Amniotic epithelial cell (primary cell): ENCODE measurements at regions not wholly inside any gene's neighbourhood (a gene's known extent, or its start where the extent isn't known, plus 50 kb on each side); places are given as distances from the start of the nearest gene placed in this dataset.

Experiments
- DNase-seq: peaks from one replicate; pipeline ENCODE4 v3.0.0-alpha.2; 2010; ENCODE audit warnings: low read depth

DNA sequence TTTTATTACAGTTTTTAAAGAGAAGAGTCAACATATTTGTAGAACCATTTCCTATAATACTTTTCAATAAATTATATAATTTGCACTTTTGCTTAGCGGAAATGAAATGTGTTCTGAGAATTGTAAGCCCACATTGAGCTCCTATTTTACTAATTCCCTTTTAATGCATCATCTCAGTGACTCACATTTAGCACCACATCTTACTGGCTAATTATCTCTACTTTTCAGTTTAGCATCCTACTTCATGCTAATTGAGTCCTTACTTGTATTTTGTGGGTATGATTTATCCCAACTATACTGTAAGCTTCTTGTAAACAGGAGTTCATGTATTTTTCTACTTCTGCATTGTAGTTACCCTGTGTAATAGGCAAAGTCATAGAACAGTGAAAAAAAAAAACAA lies 67.5 kb downstream of the TMX1 start:
- DNase-seq = no peak

DNA sequence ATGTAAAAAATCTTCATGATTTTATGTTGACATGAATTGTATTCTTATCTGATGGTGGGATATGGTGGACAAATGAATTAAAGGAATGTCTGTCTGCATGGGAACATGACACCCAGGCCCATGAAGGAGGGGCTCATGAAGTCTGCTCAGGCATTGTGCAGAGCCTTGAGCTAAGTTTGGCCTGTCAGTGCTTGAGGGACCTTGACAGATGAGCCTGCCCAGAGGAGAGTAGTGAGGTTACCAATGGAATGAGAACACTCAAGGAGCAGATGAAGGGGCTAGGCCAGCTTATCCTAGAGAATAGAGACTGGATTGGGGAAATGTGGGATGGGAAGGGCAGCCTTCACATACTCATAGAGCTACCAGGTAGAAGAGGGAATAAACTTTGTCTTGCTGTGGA lies 68.8 kb downstream of the TMX1 start:
- no peak for DNase-seq

DNA sequence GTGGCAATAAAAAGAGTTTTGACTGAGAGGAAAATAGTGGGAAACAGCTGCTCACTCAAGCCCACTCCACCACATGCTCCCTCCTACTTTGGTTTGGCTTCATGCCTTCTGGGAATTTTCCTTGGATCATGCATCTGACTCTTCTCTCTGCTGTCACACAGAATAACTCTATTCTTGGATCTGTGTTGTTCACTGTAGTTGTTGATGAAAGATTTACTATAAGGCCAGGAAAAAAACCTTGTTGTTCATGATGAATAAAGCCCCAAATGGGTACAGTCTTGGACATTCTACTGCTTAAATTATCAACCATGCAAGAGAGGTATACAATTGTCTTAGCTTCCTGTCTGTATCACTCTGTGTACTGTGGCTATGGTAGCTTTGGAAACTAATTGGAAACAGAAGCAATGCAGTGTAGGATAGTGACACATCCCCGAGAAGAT lies 70.5 kb downstream of the TMX1 start:
- DNase-seq = peak; percentile 57

DNA sequence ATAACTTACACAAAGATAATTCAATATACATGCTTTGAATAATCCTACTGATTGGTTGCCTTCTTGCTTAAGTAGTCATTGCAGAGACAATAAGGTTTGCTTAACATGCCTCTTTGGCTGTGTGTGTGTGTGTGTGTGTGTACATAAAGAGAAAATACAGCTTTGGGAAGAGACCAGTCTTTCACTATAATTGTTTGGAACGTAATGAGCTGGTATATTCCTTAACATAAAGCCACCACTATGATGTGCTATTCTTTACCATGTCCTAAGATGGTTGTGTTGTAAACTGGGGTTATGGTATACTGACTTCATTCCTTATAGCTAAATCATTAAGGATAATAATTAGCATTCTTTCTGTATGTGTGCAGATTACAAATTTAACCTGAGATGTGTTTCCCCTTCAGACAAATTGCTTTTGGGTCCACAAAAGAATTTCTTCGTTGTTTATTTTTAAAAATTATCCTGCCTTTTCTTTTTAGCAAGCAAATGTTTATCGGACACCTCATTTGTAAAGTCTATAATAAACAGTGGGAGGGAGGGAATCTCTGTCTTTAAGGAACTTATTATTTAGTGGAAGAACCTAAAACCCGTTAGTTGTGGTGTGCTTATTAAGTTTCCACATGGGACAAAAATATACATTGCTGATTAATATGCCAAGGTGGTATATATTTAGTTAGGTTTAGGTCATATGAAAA lies 74.4 kb downstream of the TMX1 start:
- DNase-seq = no peak

DNA sequence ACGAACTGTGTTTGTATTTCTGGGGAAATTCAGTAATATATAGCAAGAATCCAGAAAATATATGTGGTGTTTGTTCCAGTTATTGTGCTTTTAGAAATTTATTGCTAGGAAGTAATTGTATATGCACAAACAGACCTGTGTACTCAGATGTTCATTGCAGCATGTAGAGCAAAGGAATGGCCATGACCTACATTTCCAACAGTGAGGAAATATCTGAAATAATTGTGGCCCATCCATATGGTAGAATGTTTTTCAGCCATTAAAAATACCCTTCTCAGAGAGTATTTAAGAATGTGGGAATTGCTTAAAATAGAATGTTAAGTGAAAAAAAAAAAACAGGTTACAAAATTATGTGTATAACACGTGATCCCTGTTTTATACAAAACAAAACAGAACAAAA lies 77.3 kb downstream of the TMX1 start:
- DNase-seq = peak; percentile 77

DNA sequence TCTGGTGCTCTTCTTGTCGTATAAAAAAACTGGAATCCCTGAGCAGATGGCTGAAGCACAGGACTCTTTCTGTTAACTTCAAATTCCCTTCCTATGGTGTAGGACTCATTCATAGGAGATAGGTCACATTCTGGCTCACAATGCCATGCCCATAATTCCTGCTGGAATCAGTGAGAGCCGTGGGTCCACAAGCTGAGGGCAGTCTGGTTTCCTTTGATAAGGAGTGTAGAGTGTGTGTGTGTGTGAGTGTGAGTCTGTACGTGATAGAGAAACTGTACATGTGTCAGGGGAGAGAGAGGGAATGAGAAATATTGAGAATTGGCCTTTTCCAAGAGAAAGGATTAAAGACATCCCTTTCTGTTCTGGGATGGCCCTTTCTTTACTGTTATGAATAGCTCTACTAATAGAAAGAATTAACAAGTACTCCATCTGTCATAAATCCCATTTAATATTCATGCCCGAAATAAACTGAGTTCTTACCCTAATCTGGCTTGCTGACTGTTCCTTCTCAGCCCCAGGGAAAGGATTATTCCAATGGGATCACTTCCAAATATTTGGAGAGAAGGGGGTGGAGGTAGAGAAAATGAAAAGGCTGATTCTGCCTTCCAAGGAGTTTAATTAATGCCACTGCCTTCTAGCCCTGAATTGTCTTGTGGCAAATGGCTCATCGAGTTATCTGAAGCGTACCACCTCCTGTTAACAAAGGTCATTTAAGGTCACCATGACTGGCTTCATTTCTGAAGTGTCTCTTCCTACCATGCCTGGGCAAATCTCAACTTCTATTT lies 79.0 kb downstream of the TMX1 start:
- DNase-seq = no peak

DNA sequence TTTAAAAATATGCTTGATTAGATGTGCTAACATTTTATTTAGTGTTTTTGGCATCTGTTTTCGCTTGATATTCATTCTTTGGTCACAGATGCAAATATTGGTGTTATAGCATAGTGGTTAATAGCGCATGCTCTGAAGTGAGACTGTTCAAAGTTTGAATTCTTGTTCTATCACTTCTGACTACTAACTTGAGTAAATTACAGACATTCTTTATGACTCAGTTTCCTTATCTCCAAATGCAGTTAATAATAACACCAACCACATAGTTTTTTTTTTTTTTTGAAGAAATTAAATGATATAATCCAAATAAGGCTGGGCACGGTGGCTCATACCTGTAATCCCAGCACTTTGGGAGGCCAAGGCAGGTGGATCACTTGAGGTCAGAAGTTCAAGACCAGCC lies 81.0 kb downstream of the TMX1 start:
- peak; percentile 48 for DNase-seq

DNA sequence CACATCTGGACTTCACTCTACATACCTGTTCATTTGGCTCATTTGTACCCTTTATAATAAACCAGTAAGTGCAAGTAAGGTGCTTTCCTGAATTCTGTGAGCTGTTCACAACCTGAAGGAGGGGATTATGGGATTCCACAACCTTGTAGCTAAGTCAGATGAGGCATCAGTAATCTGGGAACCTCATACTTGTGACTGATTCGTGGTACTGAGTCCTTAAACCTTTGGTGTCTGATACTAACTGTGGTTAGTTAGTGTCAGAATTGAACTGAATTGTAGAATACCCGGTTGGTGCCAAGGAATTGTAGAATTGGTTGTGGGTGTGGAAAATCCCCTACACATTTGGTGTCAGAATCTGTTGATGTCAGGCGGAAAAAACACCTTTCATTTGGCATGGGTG lies 83.4 kb downstream of the TMX1 start:
- no peak for DNase-seq

DNA sequence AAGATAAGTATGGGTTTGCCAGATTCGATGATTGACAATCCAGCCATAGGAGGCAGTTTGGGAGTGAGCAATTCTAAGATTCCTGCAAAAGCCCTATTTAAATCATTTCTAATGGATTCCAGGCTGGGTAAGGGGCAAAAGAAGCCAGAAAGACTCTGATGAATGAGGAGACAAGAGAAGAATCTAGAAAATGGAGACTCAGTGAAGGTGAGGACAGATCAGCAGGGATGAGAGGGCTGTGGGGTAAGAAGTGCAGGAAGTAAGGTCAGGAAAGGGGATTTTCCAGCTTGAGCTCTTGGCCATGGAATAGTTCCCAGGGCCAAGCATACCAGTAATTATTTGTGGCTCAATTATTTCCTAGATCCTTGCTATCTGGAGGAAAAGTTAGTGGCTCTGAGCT lies 87.3 kb downstream of the TMX1 start:
- DNase-seq = no peak

DNA sequence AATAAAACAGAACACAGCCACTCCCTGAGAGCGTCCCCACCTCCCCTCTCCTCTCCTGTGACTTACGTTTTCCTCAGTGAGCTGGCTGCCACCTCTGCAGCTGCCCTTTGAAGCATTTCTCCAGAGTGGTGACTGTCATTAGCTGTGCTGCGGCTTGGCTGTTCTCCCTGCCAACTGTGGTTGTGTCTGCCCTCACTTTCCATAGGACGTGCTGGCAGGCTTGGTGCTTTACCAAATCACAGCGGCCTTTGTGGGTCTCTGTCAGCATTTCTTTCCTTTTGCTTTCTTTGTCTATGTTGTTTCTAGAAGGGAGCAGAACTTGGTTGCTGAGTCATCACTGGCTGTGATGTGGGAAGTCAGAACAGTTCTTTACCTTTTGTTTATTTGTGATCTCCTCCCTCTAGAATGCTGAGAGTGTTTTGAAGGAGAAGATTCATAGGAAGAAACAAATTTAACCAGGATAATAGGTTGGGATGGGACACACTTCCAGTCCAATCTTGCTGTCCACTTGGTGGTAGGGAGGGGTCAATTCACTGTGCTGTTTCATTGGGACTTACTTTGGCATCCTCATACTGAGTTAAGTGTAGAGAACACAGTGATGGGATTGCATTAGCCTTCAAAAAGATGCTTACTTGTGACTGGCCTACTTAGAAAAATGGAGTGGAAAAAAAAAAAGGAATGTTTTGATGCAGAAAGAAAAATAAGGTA lies 88.2 kb downstream of the TMX1 start:
- peak; percentile 63 for DNase-seq

DNA sequence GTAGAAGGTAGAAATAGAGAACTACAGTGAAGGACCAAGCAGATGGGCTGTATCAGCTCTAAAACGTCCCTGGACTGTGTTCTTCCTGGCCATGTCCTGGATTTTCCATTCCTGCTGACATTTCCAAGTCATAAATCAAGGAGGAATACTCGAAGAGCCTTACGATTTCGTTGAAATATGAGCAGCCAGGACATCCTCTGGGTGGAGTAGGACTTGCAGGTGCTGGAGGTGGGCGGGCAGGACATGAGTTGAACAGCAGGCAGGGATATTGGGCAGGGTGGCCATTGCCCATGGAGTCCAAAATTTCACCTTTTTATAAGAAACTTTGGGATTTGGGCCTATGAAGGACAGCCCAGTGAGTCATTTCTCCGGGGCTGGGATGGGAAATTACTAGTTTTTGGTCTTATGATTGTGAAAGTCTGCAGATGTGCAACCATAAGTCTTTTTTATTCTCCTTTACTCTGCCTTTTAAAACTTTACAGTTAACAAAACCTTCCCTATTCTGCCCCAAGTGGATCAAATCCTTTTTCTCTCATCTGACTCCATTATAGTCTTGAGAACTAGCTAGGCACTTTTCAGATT lies 88.8 kb downstream of the TMX1 start:
- DNase-seq = no peak

DNA sequence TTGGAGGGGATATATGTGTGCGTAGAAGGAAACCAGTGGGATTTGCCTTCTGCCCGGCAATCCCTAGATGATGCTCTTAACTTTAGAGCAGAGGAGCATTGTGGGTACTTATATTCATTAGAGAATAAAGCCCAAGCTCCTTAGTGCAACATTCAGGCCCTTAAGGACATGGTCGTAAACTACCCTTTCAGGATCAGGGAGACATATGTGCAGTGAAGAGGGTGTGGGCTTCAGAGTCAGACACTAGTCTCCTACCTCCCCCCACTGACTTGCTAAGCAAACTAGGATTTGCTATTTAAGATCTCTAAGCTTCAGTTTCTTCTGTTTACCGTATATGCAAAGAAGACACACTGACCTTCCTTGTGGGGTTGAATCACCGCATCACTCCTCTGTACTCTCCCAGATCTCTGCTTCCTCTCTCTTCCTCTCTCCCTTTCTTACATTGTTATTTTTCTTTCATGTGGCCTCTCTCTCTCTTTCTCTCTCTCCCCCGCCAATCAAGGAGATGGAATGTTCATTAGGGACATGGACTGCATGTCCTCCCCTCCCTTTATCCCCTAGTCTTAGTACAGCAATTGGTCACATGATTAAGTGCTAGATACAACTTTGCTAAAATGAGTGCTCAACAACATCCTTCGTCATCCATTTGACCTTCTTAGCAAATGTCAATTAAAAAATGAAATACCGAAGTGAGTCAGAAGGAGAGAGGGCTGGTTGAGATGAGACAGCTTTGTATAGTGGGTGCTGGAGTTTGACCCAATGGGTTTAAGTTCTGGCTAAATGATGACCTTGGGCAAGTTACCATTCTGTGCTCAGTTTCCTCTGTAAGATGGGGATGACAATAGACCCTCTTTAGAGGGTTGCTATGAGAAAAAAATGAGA lies 91.7 kb downstream of the TMX1 start:
- DNase-seq = peak; percentile 59

DNA sequence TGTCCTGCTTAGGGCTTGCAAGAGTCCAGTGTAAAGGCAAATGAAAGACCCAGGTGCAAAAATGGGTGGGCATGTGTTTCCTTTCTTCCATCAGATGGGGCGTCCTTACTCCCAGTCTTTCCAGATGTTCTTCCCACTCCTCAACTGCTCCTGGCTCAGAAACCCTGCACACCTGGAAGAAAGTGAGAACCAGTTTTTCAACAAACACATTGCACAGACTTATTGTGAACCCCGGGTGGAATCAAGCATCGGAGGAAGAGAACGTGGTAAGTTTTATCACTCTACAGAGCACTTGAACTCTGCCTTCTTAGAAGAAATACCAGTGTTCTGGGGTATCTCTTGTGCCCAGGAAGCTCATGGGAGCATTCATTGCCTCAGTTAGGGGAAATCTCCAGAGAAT lies 93.3 kb downstream of the TMX1 start:
- DNase-seq = no peak

DNA sequence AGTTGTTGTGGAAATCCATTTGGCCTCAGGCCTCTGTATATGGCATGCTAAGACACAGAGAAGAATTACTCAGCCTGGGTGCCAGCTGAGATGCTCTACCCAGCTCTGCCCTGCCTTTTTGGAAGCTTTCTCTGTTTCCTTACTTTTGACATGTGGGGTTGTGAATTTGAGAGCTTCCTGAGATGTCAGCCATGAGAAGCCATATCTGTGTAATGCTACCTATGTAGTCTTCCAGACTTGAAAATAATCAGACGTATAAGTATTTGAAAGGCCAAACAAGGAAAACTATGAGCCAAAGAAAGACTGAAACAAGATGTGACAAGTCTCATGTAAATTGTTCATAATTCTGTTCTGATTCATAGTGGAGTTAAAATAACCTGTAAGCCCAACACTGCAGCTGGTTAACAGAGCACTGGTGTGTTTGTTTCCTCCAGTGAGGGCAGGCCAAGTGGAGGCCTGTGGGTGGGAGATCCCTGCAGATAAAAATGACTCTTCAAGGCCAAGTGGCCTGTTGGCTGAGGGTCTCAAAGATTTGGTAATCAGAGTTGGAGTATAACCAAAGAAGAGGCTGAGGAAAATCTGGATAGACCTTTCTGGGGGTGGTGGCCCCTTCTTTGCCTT lies 94.0 kb downstream of the TMX1 start:
- no peak for DNase-seq

DNA sequence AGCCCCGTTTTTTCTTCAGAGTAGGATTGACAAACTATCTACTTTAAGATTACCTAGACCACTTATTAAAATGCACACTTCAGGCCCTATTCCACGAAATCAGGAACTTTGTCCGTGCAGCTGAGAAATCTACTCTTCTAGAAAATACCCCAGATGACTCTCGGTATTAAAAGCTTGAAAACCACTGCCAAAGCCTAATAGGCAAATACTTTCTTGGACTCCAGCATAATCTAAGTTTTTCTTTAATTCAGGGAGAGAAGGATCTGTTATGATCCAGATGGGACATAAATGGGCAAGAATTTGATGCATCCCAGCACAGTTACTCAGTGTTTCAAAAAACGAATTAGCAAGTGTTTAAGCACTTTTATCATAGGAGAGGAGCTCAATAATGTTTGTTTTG lies 94.5 kb downstream of the TMX1 start:
- no peak for DNase-seq

DNA sequence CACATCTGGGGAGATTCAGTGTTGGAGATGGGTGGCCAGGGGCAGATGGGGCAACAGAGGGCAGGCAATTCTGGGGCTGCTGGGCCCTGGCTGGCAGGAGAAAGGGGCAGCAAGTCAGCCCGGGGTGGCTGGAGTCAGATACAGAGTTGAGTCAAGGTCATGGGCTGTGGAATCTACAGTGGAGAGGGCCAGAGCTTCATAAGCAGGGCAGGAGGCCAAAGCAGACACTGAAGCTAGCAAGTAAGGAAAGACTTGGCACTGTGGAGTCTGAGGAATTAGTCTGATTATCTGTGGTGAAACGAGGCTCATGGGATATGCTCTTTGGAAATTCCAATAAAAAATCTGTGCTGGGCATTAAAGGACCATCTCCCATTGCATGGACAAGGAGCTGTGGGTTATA lies 95.5 kb downstream of the TMX1 start:
- DNase-seq = peak; percentile 52

DNA sequence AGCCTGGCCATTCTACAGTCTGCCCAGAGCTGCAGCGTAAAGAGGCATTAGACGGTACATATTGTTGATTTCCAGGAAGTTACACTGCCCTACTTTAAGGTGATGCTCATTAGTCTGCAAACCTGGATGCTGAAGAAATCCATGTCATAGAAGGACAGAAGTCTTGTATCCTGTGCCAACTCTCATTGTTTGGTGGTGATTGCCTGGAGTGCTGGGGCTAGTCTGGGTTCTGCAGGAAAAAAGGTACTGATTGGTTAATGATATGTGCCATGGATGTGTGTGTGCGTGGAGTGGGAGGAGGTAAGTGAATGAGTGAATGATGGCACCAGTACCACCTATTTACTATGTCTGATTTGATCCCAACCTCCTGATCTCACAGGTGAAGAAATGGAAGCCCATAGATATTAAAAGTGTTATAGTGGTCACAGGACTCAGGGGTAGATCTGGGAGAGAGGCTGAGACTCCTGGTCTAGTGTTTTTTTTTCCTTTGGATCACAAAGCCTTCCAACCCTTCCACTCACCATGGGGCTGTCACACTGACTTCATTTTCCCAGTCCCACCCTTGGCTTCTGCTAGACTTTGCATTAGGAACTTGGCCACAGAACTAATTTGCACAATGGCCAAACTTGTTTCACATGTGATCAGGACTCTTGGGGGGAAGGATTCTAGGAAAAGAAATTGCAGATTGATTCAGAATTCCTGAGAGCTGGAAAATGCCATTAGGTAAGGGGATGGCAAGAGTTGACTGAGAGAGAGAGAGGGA lies 96.1 kb downstream of the TMX1 start:
- no peak for DNase-seq

DNA sequence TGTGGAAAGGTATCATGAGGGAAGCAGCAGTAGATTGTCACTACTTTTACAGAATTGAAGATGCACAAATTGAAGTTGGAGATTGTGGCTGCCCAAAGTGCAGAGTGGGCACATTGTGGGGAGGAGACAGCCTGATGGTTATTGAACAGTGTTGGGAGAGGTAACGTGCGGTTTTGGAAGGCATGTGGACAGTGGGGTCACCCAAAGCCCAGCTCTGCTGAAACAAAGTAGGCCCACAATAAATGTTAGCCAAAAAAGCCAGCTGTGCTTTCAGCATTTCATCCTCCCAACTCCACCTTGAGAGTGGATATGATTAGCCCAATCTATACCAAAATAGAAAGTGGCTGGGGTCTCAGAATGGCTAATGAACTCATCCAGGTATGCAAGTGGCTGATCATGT lies 96.7 kb downstream of the TMX1 start:
- no peak for DNase-seq

DNA sequence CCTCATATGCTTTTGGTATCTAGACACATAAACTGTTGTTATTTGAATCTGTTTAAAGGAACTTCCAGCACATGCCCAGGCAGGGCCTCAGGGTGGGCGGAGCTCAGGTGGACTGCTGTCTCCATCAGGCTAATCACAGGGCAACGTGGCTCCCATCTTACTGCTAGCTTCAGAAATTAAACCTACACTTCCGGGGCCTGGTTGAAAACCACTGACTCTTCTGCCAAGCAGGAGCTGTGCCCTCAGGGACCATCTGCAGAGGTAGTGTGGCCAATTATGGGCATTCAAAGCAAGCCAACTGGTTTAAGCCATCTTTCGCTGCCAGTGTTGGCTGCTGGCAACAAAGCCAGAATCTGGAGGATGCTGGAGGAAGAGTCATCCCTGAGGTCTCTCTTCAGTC lies 97.5 kb downstream of the TMX1 start:
- no peak for DNase-seq

DNA sequence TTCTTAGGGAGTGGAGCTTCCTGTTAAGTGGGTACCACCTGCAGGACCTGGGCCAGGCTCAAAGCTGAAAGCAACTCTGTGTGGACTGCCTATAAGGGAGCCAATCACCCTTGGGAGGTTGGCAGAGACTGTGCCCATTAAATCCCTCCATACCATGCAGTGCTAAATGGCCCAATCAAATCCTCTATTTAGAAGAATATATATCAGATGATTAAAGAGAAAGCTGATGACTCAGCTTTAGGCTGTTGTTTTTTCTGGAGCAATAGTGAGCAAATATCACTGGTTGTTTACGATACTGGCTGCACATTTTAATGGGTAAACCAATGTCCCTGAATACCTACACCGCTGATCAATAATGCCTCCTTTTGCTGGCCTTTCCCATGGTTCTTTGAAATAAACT lies 101.3 kb downstream of the TMX1 start:
- no peak for DNase-seq

DNA sequence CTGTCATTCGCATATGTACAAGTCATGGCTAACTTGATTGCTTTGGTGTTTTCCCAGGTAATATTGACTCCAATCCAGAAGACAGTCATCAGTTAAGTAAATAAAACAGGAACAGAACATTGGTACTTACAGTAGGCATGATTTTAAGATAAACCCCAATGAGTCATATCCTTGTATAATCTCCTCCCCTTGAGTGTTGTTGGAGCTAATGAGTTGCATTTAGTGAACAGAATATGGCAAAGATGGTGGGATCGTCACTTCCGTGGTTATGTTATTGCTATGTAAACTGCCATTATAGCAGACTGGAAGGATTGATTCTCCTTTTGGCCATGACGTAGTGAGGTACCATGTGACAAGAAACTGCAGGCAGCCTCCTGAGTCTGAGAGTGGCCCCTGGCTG lies 102.2 kb downstream of the TMX1 start:
- DNase-seq = peak; percentile 42
